MCF 10A (cell line): ENCODE measurements at regions not wholly inside any gene's neighbourhood (a gene's known extent, or its start where the extent isn't known, plus 50 kb on each side); places are given as distances from the start of the nearest gene placed in this dataset.

Experiments used
- BruUV-seq: library from RNA; stranded (reverse); fragments of 400-500 nt; replicated peaks from 2 replicates; lab custom pipeline; 2021; lab: Mats Ljungman, UMichigan
- CTCF ChIA-PET: fragments of 300-600 bp; sonication (Branson Sonifier 250); formaldehyde crosslinking; extraction: SDS; loops from one replicate; lab custom pipeline; 2021; ENCODE audit warnings: antibody characterized with exemption, inconsistent platforms; lab: Yijun Ruan, JAX
- POLR2A ChIA-PET: fragments of 300-600, 350-650 bp; sonication (Branson Sonifier 250); formaldehyde crosslinking; extraction: SDS; loops from one replicate; lab custom pipeline; 2020; ENCODE audit warnings: antibody characterized with exemption, inconsistent platforms; lab: Yijun Ruan, JAX
- DNase-seq: peaks from one replicate; pipeline ENCODE4 v3.0.0-alpha.2; 2018; ENCODE audit not compliant: unreplicated experiment
- H3K27ac Mint-ChIP-seq: one replicate; pipeline ENCODE4 v1.8.0; 2022; ENCODE audit warnings: mild to moderate bottlenecking, low read depth, mixed read lengths; ENCODE audit not compliant: unreplicated experiment
- H3K27me3 Mint-ChIP-seq: one replicate; pipeline ENCODE4 v1.8.0; 2022; ENCODE audit warnings: mixed read lengths; ENCODE audit not compliant: insufficient read depth, unreplicated experiment
- H3K36me3 Mint-ChIP-seq: one replicate; pipeline ENCODE4 v1.8.0; 2022; ENCODE audit warnings: mild to moderate bottlenecking, moderate library complexity, mixed read lengths; ENCODE audit not compliant: insufficient read depth, unreplicated experiment
- H3K4me1 Mint-ChIP-seq: one replicate; pipeline ENCODE4 v1.8.0; 2022; ENCODE audit warnings: mixed read lengths; ENCODE audit not compliant: insufficient read depth, unreplicated experiment
- H3K4me3 Mint-ChIP-seq: one replicate; pipeline ENCODE4 v1.8.0; 2022; ENCODE audit warnings: mild to moderate bottlenecking, moderate library complexity, mixed read lengths; ENCODE audit not compliant: unreplicated experiment
- H3K9me3 Mint-ChIP-seq: one replicate; pipeline ENCODE4 v1.8.0; 2022; ENCODE audit warnings: mixed read lengths; ENCODE audit not compliant: unreplicated experiment
- intact Hi-C: fragments of 100-400 bp; cut with micrococcal nuclease; formaldehyde crosslinking; loops from 2 replicates; pipeline ENCODE4 v1.14.1; 2022
- TF ChIP-seq, protein P1 (sequence below): fragments of 200-600 bp; IDR thresholded peaks from one replicate; pipeline ENCODE4 v1.8.0; 2022; ENCODE audit warnings: antibody characterized with exemption, mild to moderate bottlenecking; ENCODE audit not compliant: unreplicated experiment

DNA sequence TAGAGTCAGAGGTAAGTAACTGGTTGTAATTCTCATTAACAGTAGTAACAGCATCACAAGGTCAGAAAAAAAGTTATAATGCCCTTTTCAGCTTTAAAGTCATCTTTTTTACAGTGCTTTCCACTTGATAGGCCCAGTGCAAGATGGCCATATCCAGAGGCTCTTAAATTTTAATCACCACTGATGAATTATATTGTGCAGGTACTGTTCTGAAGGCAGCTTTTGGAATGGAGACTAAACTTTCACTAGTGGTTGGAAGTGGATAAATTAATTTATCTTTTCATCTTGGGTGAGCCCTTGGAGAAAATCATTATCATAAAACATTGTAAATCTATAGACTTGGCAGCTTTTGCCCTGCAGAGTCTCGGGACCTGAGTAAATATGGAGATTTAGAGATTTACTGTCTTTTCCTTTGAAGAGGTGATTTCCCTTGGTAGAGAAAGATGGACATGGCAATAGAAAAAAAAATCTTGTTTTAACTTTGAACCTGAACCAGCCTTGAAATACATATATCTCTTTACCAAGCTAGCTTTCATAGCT, 969.1 kb upstream of the NOVA1 start:
- ChIA-PET CTCF (no interaction called here), POLR2A (interaction anchor here (0.6 kb wide), 1 partner anchor 867 kb away, joined by 3 read pairs; no protein-coding TSS in a partner anchor)
- Mint-ChIP-seq H3K4me3 (no peak overlapping the region), H3K27ac (no peak overlapping the region), H3K9me3 (peaks cover 4% of the 10 kb centered on the region), H3K36me3 (no peaks in the 10 kb centered on the region), H3K4me1 (no peaks in the 10 kb centered on the region), H3K27me3 (peaks cover 20% of the 10 kb centered on the region)
- intact Hi-C loops, result no loop called here
- BruUV-seq, result no TSS peak
- no peak for DNase-seq
- TF ChIP-seq, protein P1, sequence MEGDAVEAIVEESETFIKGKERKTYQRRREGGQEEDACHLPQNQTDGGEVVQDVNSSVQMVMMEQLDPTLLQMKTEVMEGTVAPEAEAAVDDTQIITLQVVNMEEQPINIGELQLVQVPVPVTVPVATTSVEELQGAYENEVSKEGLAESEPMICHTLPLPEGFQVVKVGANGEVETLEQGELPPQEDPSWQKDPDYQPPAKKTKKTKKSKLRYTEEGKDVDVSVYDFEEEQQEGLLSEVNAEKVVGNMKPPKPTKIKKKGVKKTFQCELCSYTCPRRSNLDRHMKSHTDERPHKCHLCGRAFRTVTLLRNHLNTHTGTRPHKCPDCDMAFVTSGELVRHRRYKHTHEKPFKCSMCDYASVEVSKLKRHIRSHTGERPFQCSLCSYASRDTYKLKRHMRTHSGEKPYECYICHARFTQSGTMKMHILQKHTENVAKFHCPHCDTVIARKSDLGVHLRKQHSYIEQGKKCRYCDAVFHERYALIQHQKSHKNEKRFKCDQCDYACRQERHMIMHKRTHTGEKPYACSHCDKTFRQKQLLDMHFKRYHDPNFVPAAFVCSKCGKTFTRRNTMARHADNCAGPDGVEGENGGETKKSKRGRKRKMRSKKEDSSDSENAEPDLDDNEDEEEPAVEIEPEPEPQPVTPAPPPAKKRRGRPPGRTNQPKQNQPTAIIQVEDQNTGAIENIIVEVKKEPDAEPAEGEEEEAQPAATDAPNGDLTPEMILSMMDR, result no peak

DNA sequence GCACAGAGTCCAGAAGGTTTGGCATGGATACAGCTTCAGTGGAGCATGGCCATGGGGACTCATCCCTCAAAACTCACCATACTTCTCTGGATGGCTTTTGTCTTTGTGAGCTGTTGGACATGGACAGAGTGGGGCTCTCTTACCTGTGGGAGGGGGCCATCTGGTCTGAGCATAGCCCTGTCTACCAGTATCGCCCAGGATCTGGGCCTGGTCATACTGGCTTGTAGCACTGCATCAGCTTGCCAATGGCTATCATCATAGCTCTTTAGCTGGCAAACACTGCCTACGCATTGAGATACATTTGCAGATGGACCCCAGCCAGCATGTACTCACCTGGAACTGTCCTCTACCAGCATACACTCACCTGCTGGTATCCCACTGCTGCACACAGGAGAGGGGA, 975.2 kb upstream of the NOVA1 start:
- ChIA-PET CTCF (interaction anchor here (1.5 kb wide), 1 partner anchor 18 kb away, joined by 4 read pairs; no protein-coding TSS in a partner anchor), POLR2A (no interaction called here)
- H3K9me3 Mint-ChIP-seq, result peaks cover 12% of the 10 kb centered on the region
- no peaks in the 10 kb centered on the region for H3K4me1 Mint-ChIP-seq
- TF ChIP-seq, protein P1, result no peak
- BruUV-seq, result no TSS peak
- intact Hi-C loops, result no loop called here
- no peaks in the 10 kb centered on the region for H3K36me3 Mint-ChIP-seq
- H3K27me3 Mint-ChIP-seq, result no peaks in the 10 kb centered on the region
- no peak for DNase-seq
- no peak overlapping the region for H3K4me3 Mint-ChIP-seq
- no peak overlapping the region for H3K27ac Mint-ChIP-seq

GRCh38 chr14:27587103-27587502, 989.3 kb upstream of the NOVA1 start:
- Mint-ChIP-seq H3K4me3 (no peak overlapping the region), H3K36me3 (no peaks in the 10 kb centered on the region), H3K27me3 (peaks cover 27% of the 10 kb centered on the region), H3K4me1 (no peaks in the 10 kb centered on the region), H3K9me3 (no peaks in the 10 kb centered on the region), H3K27ac (no peak overlapping the region)
- BruUV-seq, result no TSS peak
- no peak for DNase-seq
- ChIA-PET CTCF (interaction anchor here (0.6 kb wide), 1 partner anchor 1897 kb away, joined by 3 read pairs; no protein-coding TSS in a partner anchor), POLR2A (no interaction called here)
- intact Hi-C loops, result no loop called here
- TF ChIP-seq, protein P1, result no peak

- intact Hi-C loops, result no loop called here
- no TSS peak for BruUV-seq
- H3K27me3 Mint-ChIP-seq, result peaks cover 21% of the 10 kb centered on the region
- no peak overlapping the region for H3K27ac Mint-ChIP-seq
- H3K36me3 Mint-ChIP-seq, result no peaks in the 10 kb centered on the region
- ChIA-PET POLR2A (no interaction called here), CTCF (no interaction called here)
- H3K4me1 Mint-ChIP-seq, result peaks cover 4% of the 10 kb centered on the region
- no peak overlapping the region for H3K4me3 Mint-ChIP-seq
- TF ChIP-seq, protein P1, result no peak
- no peak for DNase-seq
- no peaks in the 10 kb centered on the region for H3K9me3 Mint-ChIP-seq
Measured at GRCh38 chr14:27605282-27605681, 1007.4 kb upstream of the NOVA1 start.
